ENCODE measurements at regions not wholly inside any gene's neighbourhood (a gene's known extent, or its start where the extent isn't known, plus 50 kb on each side); places are given as distances from the start of the nearest gene placed in this dataset.
"Not testable (repeated sequence)": the region's sequence is repeated elsewhere in the genome, so short reads cannot be mapped to it uniquely, and the experiment has no call there.

DNA sequence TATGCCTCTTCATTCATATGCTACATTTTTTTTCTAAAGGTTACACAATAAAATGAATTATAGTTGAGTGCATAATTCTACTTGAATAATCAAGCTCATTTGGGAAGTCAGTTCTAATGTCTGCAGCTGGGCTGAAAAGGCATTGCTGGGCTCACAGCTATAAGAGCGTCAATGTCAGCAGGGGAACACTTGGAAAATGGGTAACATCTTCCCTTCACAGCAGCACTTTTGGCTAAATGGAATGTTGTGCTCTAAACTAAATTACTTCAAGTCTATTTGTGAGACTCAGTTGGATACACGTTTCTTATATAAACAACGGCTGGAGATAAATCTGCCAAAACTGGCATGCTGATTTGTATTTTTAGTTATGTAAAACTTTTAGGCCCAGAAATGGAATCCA is 357.8 kb downstream of the TBL1XR1 start:
- no peaks in the 10 kb centered on the region for H3K4me1 ChIP-seq (ENCODE audit: insufficient read depth, low read length, poor library complexity, severe bottlenecking)
- CTCF ChIA-PET (ENCODE audit: unreplicated experiment), result no interaction called here

DNA sequence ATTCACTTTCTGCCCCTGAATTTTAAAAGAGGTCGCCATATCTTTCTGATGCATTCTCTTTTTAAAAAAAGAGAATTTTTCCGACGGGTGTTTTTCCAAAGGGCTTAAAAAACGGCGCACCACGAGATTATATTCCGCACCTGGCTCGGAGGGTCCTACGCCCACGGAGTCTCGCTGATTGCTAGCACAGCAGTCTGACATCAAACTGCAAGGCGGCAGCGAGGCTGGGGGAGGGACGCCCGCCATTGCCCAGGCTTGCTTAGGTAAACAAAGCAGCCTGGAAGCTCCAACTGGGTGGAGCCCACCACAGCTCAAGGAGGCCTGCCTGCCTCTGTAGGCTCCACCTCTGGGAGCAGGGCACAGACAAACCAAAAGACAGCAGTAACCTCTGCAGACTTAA is 370.0 kb downstream of the TBL1XR1 start:
- H3K36me3 ChIP-seq (ENCODE audit: insufficient read depth, low read length); POLR2A ChIA-PET; H3K27ac ChIP-seq (ENCODE audit: low read depth, low read length, poor library complexity, severe bottlenecking); H4K20me1 ChIP-seq (ENCODE audit: insufficient read depth, low read length); H3K4me3 ChIP-seq (ENCODE audit: low read depth, low read length, poor library complexity, severe bottlenecking); DNase-seq (ENCODE audit: low spot score); H3K4me2 ChIP-seq (ENCODE audit: low read length); BruUV-seq (replicated peaks); CTCF ChIA-PET (ENCODE audit: unreplicated experiment); H2AFZ ChIP-seq (ENCODE audit: low read length); intact Hi-C loops (cut with micrococcal nuclease; ENCODE audit: unreplicated experiment); H3K9me3 ChIP-seq (ENCODE audit: low read length); H3K79me2 ChIP-seq (ENCODE audit: insufficient read depth, low read depth, low read length); H3K4me1 ChIP-seq (ENCODE audit: insufficient read depth, low read length, poor library complexity, severe bottlenecking); H3K9me2 ChIP-seq (ENCODE audit: insufficient read depth, low read length): not testable (repeated sequence)

More for the DNA sequence above, 357.8 kb downstream of the TBL1XR1 start:
- BruUV-seq (replicated peaks), result no TSS peak
- Histone ChIP-seq H3K27ac (ENCODE audit: low read depth, low read length, poor library complexity, severe bottlenecking) (no peak overlapping the region), H3K36me3 (ENCODE audit: insufficient read depth, low read length) (no peaks in the 10 kb centered on the region), H2AFZ (ENCODE audit: low read length) (no peak overlapping the region), H3K4me2 (ENCODE audit: low read length) (no peak overlapping the region), H3K79me2 (ENCODE audit: insufficient read depth, low read depth, low read length) (no peaks in the 10 kb centered on the region), H3K4me3 (ENCODE audit: low read depth, low read length, poor library complexity, severe bottlenecking) (no peak overlapping the region), H3K9me3 (ENCODE audit: low read length) (no peaks in the 10 kb centered on the region), H3K9me2 (ENCODE audit: insufficient read depth, low read length) (no peaks in the 10 kb centered on the region), H4K20me1 (ENCODE audit: insufficient read depth, low read length) (no peaks in the 10 kb centered on the region)
- DNase-seq (ENCODE audit: low spot score), result no peak
- POLR2A ChIA-PET, result interaction anchor here (0.7 kb wide), 1 partner anchor 26 kb away, joined by 7 read pairs; no protein-coding TSS in a partner anchor
- intact Hi-C loops (cut with micrococcal nuclease; ENCODE audit: unreplicated experiment), result no loop called here
- TF ChIP-seq EZH2phosphoT487 (IDR thresholded peaks at IDR 0.05; ENCODE audit: borderline replicate concordance, low read depth, low read length), result no peak
- TF ChIP-seq, protein P1, sequence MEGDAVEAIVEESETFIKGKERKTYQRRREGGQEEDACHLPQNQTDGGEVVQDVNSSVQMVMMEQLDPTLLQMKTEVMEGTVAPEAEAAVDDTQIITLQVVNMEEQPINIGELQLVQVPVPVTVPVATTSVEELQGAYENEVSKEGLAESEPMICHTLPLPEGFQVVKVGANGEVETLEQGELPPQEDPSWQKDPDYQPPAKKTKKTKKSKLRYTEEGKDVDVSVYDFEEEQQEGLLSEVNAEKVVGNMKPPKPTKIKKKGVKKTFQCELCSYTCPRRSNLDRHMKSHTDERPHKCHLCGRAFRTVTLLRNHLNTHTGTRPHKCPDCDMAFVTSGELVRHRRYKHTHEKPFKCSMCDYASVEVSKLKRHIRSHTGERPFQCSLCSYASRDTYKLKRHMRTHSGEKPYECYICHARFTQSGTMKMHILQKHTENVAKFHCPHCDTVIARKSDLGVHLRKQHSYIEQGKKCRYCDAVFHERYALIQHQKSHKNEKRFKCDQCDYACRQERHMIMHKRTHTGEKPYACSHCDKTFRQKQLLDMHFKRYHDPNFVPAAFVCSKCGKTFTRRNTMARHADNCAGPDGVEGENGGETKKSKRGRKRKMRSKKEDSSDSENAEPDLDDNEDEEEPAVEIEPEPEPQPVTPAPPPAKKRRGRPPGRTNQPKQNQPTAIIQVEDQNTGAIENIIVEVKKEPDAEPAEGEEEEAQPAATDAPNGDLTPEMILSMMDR (conservative IDR thresholded peaks at IDR 0.05; ENCODE audit: low read length), result no peak

DNA sequence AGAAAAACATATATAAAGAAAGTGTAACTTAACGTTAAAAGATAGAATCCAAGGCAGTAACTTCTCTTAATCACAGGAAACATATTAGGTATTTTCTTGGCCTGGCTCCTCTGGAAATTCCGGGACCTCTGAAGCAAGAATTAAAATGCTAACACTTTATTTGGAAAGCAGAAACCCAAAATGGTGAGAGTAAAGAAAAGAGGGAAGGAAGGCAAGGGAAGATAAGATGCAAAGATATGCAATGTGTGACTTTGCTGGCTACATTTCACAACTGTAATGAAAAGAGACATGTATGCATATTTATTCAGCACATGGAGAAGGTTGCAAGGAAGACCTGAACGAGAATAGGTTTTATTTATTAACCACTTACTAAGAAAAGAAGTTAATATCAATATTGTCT is 372.5 kb downstream of the TBL1XR1 start:
- no peak overlapping the region for H3K27ac ChIP-seq (ENCODE audit: low read depth, low read length, poor library complexity, severe bottlenecking)
- no peak overlapping the region for H2AFZ ChIP-seq (ENCODE audit: low read length)
- intact Hi-C loops (cut with micrococcal nuclease; ENCODE audit: unreplicated experiment), result no loop called here
- ChIA-PET POLR2A (no interaction called here), CTCF (ENCODE audit: unreplicated experiment) (no interaction called here)
- H3K4me2 ChIP-seq (ENCODE audit: low read length), result no peak overlapping the region
- no peaks in the 10 kb centered on the region for H3K9me2 ChIP-seq (ENCODE audit: insufficient read depth, low read length)
- H3K36me3 ChIP-seq (ENCODE audit: insufficient read depth, low read length), result no peaks in the 10 kb centered on the region
- TF ChIP-seq EZH2phosphoT487 (IDR thresholded peaks at IDR 0.05; ENCODE audit: borderline replicate concordance, low read depth, low read length), result no peak
- H3K4me1 ChIP-seq (ENCODE audit: insufficient read depth, low read length, poor library complexity, severe bottlenecking), result no peaks in the 10 kb centered on the region
- no TSS peak for BruUV-seq (replicated peaks)
- no peak for DNase-seq (ENCODE audit: low spot score)
- no peaks in the 10 kb centered on the region for H4K20me1 ChIP-seq (ENCODE audit: insufficient read depth, low read length)
- H3K79me2 ChIP-seq (ENCODE audit: insufficient read depth, low read depth, low read length), result no peaks in the 10 kb centered on the region
- H3K9me3 ChIP-seq (ENCODE audit: low read length), result no peaks in the 10 kb centered on the region
- no peak overlapping the region for H3K4me3 ChIP-seq (ENCODE audit: low read depth, low read length, poor library complexity, severe bottlenecking)

DNA sequence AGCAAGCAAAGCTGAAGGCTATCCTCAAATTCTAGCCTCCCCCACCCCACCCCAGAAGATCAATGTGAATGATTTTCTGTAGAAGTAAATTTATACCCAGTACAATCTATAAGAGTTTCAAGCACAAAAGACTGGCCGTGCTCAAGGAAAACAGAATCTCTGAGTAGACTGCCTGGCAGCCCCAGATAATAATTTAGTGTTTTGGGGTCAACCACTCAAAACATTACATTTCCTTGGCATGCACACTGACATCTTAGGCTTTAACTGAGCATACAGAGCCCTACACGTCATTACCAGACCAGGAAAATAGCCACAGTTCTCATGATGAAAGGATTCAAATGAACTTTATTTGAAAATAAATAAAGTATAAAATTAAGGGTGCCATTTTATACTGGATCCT is 376.5 kb downstream of the TBL1XR1 start:
- ChIA-PET POLR2A (no interaction called here), CTCF (ENCODE audit: unreplicated experiment) (no interaction called here)
- no peaks in the 10 kb centered on the region for H3K9me3 ChIP-seq (ENCODE audit: low read length)
- no peak overlapping the region for H2AFZ ChIP-seq (ENCODE audit: low read length)
- TF ChIP-seq, protein P1 (conservative IDR thresholded peaks at IDR 0.05; ENCODE audit: low read length), result no peak
- no peak for TF ChIP-seq EZH2phosphoT487 (IDR thresholded peaks at IDR 0.05; ENCODE audit: borderline replicate concordance, low read depth, low read length)
- no peaks in the 10 kb centered on the region for H3K9me2 ChIP-seq (ENCODE audit: insufficient read depth, low read length)
- H3K27ac ChIP-seq (ENCODE audit: low read depth, low read length, poor library complexity, severe bottlenecking), result no peak overlapping the region
- DNase-seq (ENCODE audit: low spot score), result no peak
- H3K4me3 ChIP-seq (ENCODE audit: low read depth, low read length, poor library complexity, severe bottlenecking), result no peak overlapping the region
- no peak overlapping the region for H3K4me2 ChIP-seq (ENCODE audit: low read length)
- no peaks in the 10 kb centered on the region for H3K4me1 ChIP-seq (ENCODE audit: insufficient read depth, low read length, poor library complexity, severe bottlenecking)
- H3K79me2 ChIP-seq (ENCODE audit: insufficient read depth, low read depth, low read length), result no peaks in the 10 kb centered on the region
- H3K36me3 ChIP-seq (ENCODE audit: insufficient read depth, low read length), result no peaks in the 10 kb centered on the region
- intact Hi-C loops (cut with micrococcal nuclease; ENCODE audit: unreplicated experiment), result no loop called here
- no peaks in the 10 kb centered on the region for H4K20me1 ChIP-seq (ENCODE audit: insufficient read depth, low read length)
- BruUV-seq (replicated peaks), result no TSS peak
